Gastrocnemius medialis (tissue), 4 donors: ENCODE measurements at regions not wholly inside any gene's neighbourhood (a gene's known extent, or its start where the extent isn't known, plus 50 kb on each side); places are given as distances from the start of the nearest gene placed in this dataset.

Experiments used
- CTCF ChIP-seq, 5 experiments: fragments of 450-650 bp in 3 of 5; fragments of 200-600 bp in 2 of 5; sonication (generic) in 2 of 5; IDR thresholded peaks in 4 of 5; conservative IDR thresholded peaks in 1 of 5; 1 replicate in 4 of 5; 2 replicates in 1 of 5; pipeline ENCODE4 v1.5.1; 2016 to 2019; ENCODE audit warnings: antibody characterized with exemption in 5 of 5, mild to moderate bottlenecking in 3 of 5, moderate library complexity in 3 of 5
- POLR2A ChIP-seq, 2 donors: fragments of 450-650 bp; IDR thresholded peaks; one replicate each; pipeline ENCODE4 v1.6.1; 2017; ENCODE audit warnings: antibody characterized with exemption in 2 of 2, mild to moderate bottlenecking in 2 of 2, moderate library complexity in 2 of 2

- TF ChIP-seq CTCF (IDR thresholded peaks at IDR 0.05 in 4 of 5, conservative IDR thresholded peaks at IDR 0.05 in 1 of 5): no peak
- no peak for TF ChIP-seq POLR2A (IDR thresholded peaks at IDR 0.05)
Measured at GRCh38 chr11:37107831-37108230, 509.8 kb upstream of the RAG2 start.
